NCI-H146 (cell line): ENCODE measurements at regions not wholly inside any gene's neighbourhood (a gene's known extent, or its start where the extent isn't known, plus 50 kb on each side); places are given as distances from the start of the nearest gene placed in this dataset.
"Not testable (repeated sequence)": the region's sequence is repeated elsewhere in the genome, so short reads cannot be mapped to it uniquely, and the experiment has no call there.

ENCODE experiments used
- DNase-seq: peaks from one replicate; lab custom pipeline; 2025; lab: John Stamatoyannopoulos, UW

DNA sequence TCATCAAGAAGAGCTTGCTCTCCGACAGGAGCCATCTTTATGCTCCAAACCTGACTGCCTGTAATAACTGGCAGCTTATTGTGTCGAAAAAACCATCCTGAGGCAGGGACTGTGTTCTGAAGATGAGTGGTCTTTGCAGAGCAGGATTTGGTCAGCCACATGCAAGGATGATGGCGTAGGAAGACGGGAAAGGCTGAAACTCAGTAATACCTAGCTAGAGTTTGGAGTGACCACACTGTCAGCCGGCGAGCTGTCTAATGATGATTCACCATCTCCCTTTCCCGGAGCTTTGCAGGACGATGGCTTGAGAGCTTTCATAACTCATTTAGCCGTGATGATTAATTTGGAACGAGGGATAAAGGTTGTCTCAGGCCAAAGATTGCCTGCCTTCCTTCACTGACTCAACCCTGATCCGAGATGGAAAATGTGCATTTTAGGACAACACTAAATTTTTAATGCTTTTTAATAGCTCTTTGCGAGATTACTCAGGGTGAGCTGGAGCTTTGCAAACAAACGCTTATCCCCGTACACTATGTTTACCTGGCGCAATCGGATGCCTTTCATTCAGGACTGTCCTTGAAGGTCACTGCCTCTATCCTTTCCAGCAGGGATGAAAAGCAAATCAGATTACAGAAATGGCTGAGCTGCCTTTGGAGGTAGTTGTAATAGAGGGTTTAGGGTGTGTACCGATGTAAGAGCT lies 288.5 kb downstream of the ASMT start:
- no peak for DNase-seq

DNA sequence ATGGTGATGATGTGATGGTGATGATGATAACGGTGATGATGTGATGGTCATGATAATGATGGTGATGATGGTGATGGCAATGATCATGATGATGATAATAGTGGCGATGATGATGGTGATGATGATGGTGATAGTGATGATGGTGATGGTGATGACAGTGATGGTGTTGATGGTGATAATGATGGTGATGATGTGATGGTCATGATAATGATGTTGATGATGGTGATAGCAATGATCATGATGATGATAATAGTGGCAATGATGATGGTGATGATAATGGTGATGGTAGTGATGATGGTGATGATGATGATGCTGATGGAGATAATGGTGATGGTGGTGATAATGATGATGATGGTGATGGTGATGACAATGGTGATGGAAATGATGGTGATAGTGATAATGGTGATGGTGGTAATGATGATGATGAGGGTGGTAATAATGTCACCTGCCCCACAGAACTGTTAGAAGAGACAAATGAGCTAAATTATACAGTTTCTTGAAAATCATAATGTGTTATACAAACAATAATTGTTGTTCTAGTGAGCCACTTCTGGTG lies 289.9 kb downstream of the ASMT start:
- no peak for DNase-seq

DNA sequence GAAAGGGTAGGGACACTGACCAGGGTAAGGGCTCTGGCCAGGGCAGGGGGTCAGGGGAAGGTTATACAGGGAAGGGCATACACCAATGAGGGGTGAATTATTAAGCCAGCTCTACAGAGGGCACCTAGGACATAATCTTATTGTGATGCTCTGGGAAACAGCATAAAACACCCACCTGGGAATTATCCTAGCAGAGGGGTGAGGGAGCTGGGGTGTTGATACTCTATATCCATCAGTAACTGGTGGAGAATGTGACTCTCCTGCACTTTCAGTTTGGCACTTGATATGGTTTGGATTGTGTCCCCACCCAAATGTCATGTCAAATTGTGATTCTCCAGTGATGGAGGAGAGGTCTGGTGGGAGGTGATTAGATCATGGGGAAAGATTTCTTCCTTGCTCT lies 291.2 kb downstream of the ASMT start:
- DNase-seq = no peak

DNA sequence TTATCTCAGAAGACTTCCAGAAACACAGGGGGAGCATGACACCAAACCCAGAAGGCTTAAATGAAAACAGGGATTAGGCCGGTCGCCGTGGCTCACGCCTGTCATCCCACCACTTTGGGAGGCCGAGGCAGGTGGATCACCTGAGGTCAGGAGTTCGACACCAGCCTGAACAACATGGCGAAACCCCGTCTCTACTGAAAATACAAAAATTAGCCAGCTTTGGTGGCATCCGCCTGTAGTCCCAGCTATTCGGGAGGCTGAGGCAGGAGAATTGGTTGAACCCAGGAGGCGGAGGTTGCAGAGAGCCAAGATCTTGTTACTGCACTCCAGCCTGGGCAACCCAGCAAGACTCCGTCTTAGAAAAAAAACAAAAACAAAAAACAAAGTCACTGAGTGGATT lies 294.1 kb downstream of the ASMT start:
- DNase-seq = not testable (repeated sequence)

DNA sequence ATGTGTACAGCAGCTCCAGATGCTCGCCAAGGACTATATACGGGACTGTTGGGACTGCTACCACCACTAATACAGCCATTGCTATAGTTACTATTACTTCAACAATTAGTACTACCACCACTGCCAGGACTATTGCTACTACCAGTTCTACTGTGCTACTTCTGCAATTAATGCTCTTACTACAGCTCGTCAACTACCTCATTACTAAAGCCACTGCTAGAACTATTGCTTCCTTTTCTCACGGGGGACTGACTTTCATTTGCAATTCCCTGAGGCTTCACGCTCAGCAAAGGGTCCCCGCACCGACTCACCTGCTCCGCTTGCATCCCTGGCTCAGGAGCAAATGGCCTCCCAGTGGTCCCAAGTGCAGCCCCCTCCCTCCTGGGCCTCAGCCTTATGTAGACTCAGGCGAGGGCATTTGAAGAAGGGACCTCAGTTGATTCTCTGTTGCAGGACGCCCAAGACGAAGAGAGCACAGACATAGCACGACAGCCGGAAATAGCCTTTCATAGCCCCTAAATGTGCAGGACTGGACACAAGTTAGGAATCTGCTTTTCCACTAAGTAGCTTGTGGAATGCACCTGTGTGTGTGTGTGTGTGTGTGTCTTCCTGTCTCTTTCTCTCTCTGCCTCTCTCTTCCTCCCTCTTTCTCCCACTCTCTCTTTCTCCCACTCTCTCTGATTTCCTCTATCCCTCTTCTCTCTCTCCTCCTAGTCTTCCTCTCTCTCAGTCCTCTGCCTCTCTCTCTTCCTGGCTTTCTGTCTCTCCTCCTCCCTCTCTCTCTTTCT lies 294.8 kb downstream of the ASMT start:
- DNase-seq = no peak

GRCh38 chrX:1910207-1910470 lies 295.3 kb downstream of the ASMT start:
- no peak for DNase-seq

DNA sequence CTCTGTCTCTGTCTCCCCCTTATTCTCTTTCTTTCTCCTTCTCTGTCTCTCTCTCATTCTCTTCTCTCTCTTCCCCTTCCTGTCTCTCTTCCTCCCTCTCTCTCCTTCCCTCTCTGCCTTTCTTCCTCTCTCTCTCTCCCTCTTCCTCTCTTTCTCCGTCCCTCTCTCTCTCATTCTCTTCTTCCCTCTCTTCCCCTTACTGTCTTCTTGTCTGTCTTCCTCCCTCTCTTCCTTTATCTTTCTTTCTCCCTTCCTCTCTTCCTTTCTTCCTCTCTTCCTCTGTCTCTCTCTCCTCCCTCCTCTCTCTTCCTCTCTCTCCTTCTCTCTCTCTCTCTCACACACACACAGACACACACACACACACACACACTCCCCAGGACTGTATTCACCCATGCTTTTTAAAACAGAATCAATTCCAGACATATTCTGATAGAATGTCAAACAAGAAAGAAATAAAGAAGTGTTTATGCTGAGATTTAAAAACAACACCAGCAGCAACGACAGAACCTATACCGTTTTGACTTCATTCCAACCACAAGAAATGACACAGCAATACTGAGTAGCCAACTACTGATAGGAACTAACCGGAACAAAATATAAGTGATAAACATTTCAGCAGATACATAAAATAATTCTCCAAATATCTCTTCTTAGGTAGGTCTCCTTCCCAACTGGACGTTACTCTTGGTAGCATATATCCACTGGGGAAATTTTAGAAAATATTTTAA lies 296.7 kb downstream of the ASMT start:
- DNase-seq = no peak

DNA sequence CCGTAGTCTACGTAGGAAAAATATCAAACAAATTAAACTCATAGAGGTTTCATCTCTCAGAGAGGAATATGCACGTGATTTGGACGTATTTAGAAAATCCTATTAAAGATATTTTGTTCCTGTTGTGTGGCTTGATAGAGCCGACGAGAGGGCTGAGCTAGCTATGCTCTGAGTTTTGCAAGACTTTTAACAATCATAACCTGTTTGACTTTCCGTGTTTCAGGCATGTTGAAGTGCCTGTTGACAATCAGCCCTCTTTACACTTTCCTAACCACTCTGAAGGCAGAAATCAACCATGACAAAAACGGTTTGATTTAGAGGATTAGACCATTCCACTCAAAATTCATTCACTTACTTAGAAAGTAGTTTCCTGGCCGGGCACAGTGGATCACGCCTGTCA lies 297.3 kb downstream of the ASMT start:
- DNase-seq = no peak

DNA sequence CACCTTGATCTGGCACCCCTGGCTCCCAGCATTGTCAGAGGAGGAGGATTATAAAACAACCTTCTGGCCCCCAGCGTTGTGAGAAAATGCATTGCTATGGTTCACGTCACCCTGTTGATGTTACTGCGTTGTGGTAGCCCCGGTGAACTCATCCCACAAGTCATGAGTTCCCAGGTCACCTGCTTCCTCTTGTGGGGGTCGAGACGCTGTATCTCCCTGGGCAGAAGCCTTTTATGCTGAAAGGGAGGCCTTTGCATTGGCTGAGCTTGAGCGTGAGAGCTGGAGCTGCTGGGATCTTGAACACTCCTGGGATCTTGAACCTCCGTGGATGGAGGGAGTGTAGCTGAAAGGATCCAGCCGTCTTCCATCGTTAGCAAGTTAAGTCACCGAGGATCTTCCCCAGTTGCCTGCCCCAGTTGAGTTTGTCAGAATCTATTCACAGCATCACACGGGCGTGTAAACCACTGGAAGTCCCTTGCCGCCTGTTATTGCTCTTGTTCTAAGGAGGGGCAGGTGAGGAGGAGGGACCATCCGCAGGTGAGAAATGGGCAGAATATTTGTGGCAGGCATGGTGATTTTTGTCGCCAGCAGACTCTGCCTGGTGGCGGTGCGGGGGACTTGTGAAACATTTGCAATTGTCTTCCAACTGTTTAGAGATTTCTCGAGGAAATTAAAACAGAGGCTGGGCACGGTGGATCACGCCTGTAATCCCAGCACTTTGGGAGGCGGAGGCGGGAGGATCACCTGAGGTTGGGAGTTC lies 299.9 kb downstream of the ASMT start:
- no peak for DNase-seq

DNA sequence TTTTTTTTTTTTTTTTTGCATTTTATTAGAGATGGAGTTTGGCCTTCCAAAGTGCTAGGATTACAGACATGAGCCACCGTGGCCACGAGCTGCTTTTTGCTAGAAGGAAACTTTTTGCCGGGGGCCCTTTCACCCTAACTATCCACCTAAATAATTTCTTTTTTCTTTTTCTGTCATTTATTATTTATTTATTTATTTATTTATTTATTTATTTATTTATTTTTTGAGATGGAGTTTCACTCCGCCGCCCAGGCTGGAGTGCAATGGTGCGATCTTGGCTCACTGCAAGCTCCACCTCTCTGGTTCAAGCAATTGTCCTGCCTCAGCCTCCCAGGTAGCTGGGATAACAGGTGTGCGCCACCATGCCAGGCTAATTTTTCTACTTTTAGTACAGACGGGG lies 303.9 kb downstream of the ASMT start:
- no peak for DNase-seq

DNA sequence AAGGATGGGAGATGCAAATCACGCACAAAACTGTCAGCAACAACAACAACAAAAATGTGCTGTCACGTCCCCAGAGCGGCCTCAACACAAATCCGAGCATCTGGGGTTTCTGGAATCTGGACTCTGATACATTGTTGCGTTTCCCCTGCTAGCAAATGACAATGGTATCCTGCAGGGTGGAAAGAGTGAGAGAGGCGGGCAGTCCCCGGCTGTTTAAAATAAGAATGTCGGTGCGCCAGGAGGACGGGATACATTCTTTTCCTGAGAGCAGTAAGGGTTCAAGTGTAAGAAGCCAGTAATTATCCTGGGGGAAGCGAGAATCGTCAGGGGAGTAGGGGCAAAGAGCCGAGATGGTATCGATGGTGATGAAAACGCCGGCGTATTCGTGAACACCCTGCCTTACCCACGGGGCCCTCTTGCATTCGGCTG lies 310.2 kb downstream of the ASMT start:
- peak; percentile 5 for DNase-seq

DNA sequence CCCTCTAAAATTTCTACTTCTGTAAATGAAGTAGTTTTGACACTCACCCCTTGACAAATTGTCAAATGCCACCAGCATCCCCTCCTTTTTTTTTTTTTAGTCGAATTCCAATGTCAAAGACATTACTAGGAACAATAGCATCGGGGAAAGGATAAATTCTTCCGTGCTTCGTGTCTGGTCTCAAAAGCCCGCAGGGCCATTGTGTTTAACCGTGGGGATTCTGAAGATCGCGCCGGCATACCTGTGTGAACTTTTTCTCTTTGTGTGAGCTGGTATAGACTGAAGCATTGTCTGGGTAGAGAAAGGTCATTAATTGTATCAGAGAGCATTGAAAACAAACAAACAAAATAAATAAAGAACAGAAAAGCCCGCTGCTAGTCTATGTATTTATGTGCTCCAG lies 313.9 kb downstream of the ASMT start:
- DNase-seq = no peak

- DNase-seq = no peak
These were observed 317.4 kb downstream of the ASMT start for GRCh38 chrX:1932231-1932630.

- no peak for DNase-seq
These were observed 319.1 kb downstream of the ASMT start for GRCh38 chrX:1933964-1934363.

GRCh38 chrX:1935805-1936204 lies 320.9 kb downstream of the ASMT start:
- no peak for DNase-seq

DNA sequence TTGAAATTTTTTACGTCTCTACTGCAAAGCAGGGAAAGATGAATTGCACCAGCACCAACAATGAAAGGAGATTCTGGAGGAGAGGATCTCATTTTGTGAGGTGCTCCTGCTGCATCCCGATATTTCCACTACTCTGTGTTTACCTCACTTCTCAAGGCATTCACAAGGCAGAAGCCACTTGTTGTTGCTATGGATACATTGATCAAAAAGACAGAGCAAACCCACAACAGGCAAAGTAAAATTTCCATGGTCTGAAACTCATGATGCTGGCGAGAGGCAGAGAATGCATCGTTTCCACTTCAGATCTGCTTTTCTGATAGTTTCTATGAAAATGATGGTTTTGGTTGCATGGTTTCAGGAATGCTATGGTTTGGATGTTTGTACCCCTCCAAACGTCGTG lies 323.3 kb downstream of the ASMT start:
- no peak for DNase-seq

DNA sequence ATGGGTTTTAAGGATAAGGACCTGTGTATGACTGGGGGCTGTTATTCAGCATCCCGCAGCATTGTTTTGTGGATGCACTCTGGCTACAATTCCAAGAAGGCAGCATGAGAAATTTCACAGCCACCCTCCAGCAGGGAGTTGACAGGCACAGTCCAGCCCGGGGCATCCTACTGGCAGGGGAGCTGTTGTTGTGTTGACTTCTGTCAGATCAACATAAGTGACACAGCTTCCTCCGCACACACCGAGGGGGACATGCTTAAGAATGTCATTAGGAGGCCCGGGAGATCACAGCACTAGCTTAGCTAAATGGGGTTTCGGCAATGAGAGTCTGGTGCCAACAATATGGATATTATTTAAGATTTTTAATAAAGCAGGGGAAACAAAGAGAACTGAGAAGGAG lies 326.5 kb downstream of the ASMT start:
- DNase-seq = no peak

GRCh38 chrX:1945879-1946278 lies 331.0 kb downstream of the ASMT start:
- DNase-seq = no peak

DNA sequence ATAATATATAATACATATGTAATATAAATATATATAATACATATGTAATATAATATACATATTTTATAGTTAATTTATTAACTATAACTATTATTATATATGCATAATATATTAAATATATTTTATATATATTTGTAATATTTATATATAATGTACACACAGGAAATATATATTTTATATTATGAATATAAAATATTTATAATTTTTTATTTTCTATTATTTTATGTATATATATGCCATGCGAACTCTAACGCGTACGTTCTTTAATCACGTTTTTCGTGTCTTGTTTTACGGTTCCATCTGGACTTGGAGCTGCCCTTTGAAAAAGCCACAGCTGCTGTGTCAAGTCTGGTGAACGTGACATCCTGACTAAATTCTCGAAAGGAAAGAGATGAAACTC lies 332.1 kb downstream of the ASMT start:
- DNase-seq = no peak
